Vagina (tissue), 2 donors: ENCODE measurements at regions not wholly inside any gene's neighbourhood (a gene's known extent, or its start where the extent isn't known, plus 50 kb on each side); places are given as distances from the start of the nearest gene placed in this dataset.

ENCODE experiments used
- POLR2A ChIP-seq, 2 donors: fragments of 450-650 bp; IDR thresholded peaks; one replicate each; pipeline ENCODE4 v1.6.1; 2017; ENCODE audit warnings: antibody characterized with exemption in 2 of 2, mild to moderate bottlenecking in 2 of 2, moderate library complexity in 2 of 2
- TF ChIP-seq, protein P1 (sequence below), 3 experiments: fragments of 450-650 bp in 2 of 3; fragments of 200-600 bp in 1 of 3; sonication (generic) in 1 of 3; IDR thresholded peaks; one replicate each; pipeline ENCODE4 v1.5.1; 2017 to 2019; ENCODE audit warnings: antibody characterized with exemption in 3 of 3, mild to moderate bottlenecking in 2 of 3, moderate library complexity in 2 of 3

DNA sequence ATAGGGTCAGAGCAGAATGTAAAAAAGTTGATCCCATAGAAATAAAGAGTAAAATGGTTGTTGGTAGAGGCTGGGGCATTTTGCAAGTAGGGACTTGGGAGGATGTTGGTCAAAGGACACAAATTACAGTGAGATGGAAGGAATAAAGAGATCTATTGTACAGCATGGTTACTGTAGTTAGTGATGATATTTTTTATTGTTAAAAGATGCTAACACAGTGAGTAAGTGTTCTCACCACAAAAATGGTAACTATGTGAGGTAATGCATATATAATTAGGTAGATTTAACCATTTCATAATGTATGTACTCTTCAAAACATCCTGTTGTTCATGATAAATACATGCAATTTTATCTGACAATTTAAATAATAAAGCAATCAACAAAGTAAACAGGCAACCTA is 280.7 kb upstream of the MAGI2 start:
- TF ChIP-seq, protein P1, sequence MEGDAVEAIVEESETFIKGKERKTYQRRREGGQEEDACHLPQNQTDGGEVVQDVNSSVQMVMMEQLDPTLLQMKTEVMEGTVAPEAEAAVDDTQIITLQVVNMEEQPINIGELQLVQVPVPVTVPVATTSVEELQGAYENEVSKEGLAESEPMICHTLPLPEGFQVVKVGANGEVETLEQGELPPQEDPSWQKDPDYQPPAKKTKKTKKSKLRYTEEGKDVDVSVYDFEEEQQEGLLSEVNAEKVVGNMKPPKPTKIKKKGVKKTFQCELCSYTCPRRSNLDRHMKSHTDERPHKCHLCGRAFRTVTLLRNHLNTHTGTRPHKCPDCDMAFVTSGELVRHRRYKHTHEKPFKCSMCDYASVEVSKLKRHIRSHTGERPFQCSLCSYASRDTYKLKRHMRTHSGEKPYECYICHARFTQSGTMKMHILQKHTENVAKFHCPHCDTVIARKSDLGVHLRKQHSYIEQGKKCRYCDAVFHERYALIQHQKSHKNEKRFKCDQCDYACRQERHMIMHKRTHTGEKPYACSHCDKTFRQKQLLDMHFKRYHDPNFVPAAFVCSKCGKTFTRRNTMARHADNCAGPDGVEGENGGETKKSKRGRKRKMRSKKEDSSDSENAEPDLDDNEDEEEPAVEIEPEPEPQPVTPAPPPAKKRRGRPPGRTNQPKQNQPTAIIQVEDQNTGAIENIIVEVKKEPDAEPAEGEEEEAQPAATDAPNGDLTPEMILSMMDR (IDR thresholded peaks at IDR 0.05): no peak
- TF ChIP-seq POLR2A (IDR thresholded peaks at IDR 0.05): no peak
